HEK293 (cell line): ENCODE measurements at regions not wholly inside any gene's neighbourhood (a gene's known extent, or its start where the extent isn't known, plus 50 kb on each side); places are given as distances from the start of the nearest gene placed in this dataset.

Experiments
- MEIS1 ChIP-seq: sonication (generic); formaldehyde crosslinking; IDR thresholded peaks from 2 replicates; pipeline ENCODE4 v1.8.1; 2022; ENCODE audit warnings: missing genetic modification reagents, mild to moderate bottlenecking, borderline replicate concordance
- SP7 ChIP-seq: fragments of 450-650 bp; formaldehyde crosslinking; IDR thresholded peaks from 2 replicates; pipeline ENCODE4 v1.5.1; 2016; ENCODE audit warnings: missing biosample characterization, missing genetic modification characterization
- ZNF223 ChIP-seq: fragments of 450-650 bp; formaldehyde crosslinking; IDR thresholded peaks from 2 replicates; pipeline ENCODE4 v1.5.1; 2016; ENCODE audit warnings: missing biosample characterization, missing genetic modification characterization
- ZNF274 ChIP-seq, 2 experiments: fragments of 200-500 bp in 1 of 2; fragments of 450-650 bp in 1 of 2; sonication (Bioruptor generic) in 1 of 2; formaldehyde crosslinking in 1 of 2; IDR thresholded peaks; 2 replicates each; pipeline versions ENCODE4 v1.5.1 to v1.6.1; 2014 to 2016; ENCODE audit warnings: borderline replicate concordance in 1 of 2, inconsistent platforms in 1 of 2, low read length in 1 of 2, missing biosample characterization in 1 of 2, missing genetic modification characterization in 1 of 2
- ZNF549 ChIP-seq: fragments of 450-650 bp; IDR thresholded peaks from 2 replicates; pipeline ENCODE4 v1.5.1; 2018; ENCODE audit warnings: missing biosample characterization, missing genetic modification characterization, mild to moderate bottlenecking, inconsistent platforms, moderate library complexity
- ZNF76 ChIP-seq: fragments of 450-650 bp; formaldehyde crosslinking; IDR thresholded peaks from 2 replicates; pipeline ENCODE4; 2016; ENCODE audit warnings: low read depth, missing biosample characterization, missing genetic modification characterization, borderline replicate concordance
- TF ChIP-seq, protein P1 (sequence below): fragments of 450-650 bp; formaldehyde crosslinking; IDR thresholded peaks from 2 replicates; pipeline ENCODE4 v1.5.1; 2016; ENCODE audit warnings: missing biosample characterization, missing genetic modification characterization
- TF ChIP-seq, protein P2 (sequence below): fragments of 450-650 bp; formaldehyde crosslinking; IDR thresholded peaks from 2 replicates; pipeline ENCODE4 v1.5.1; 2016; ENCODE audit warnings: missing biosample characterization, missing genetic modification characterization
- TF ChIP-seq, protein P3 (sequence below): fragments of 450-650 bp; formaldehyde crosslinking; IDR thresholded peaks from 2 replicates; pipeline ENCODE4 v1.5.1; 2016; ENCODE audit warnings: missing biosample characterization, missing genetic modification characterization
- TF ChIP-seq, protein P4 (sequence below): fragments of 450-650 bp; formaldehyde crosslinking; IDR thresholded peaks from 2 replicates; pipeline ENCODE4 v1.5.1; 2016; ENCODE audit warnings: missing biosample characterization, missing genetic modification characterization, low read depth
- TF ChIP-seq, protein P5 (sequence below): fragments of 450-650 bp; formaldehyde crosslinking; IDR thresholded peaks from 2 replicates; pipeline ENCODE4 v1.5.1; 2016; ENCODE audit warnings: missing biosample characterization, missing genetic modification characterization

DNA sequence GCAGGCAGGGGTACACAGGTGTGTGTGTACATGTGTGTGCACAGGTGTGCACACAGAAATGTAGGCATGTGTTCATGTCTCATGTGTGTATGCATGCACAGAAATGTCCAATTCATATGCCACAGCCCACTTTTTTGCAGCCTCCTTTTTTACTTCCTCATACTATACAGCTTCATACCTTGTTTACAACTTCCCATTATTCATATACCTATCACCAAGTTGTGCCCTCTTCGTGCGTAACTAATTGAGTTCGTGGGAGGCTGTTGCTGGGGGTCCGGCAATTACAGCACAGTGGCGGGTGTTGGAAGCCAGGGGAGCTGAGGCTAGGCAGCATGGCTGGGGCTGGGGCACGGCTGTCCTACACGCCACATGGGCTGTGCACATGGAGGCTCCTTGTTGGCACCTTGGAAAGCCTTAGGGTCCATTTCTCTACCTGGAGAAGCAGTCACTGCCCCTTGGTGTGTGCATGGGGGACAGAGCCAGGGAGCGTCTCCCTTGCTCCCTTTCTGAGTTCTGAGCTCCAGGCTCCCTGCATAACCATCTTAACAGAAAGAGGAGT is 266.7 kb downstream of the ENGASE start:
- TF ChIP-seq ZNF549, result no peak
- TF ChIP-seq, protein P1, sequence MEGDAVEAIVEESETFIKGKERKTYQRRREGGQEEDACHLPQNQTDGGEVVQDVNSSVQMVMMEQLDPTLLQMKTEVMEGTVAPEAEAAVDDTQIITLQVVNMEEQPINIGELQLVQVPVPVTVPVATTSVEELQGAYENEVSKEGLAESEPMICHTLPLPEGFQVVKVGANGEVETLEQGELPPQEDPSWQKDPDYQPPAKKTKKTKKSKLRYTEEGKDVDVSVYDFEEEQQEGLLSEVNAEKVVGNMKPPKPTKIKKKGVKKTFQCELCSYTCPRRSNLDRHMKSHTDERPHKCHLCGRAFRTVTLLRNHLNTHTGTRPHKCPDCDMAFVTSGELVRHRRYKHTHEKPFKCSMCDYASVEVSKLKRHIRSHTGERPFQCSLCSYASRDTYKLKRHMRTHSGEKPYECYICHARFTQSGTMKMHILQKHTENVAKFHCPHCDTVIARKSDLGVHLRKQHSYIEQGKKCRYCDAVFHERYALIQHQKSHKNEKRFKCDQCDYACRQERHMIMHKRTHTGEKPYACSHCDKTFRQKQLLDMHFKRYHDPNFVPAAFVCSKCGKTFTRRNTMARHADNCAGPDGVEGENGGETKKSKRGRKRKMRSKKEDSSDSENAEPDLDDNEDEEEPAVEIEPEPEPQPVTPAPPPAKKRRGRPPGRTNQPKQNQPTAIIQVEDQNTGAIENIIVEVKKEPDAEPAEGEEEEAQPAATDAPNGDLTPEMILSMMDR (tag by site-specific recombination), result no peak
- TF ChIP-seq SP7, result no peak
- TF ChIP-seq, protein P2, sequence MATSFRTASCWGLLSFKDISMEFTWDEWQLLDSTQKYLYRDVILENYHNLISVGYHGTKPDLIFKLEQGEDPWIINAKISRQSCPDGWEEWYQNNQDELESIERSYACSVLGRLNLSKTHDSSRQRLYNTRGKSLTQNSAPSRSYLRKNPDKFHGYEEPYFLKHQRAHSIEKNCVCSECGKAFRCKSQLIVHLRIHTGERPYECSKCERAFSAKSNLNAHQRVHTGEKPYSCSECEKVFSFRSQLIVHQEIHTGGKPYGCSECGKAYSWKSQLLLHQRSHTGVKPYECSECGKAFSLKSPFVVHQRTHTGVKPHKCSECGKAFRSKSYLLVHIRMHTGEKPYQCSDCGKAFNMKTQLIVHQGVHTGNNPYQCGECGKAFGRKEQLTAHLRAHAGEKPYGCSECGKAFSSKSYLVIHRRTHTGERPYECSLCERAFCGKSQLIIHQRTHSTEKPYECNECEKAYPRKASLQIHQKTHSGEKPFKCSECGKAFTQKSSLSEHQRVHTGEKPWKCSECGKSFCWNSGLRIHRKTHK (tag by site-specific recombination), result no peak
- TF ChIP-seq, protein P3, sequence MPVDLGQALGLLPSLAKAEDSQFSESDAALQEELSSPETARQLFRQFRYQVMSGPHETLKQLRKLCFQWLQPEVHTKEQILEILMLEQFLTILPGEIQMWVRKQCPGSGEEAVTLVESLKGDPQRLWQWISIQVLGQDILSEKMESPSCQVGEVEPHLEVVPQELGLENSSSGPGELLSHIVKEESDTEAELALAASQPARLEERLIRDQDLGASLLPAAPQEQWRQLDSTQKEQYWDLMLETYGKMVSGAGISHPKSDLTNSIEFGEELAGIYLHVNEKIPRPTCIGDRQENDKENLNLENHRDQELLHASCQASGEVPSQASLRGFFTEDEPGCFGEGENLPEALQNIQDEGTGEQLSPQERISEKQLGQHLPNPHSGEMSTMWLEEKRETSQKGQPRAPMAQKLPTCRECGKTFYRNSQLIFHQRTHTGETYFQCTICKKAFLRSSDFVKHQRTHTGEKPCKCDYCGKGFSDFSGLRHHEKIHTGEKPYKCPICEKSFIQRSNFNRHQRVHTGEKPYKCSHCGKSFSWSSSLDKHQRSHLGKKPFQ (tag by site-specific recombination), result no peak
- TF ChIP-seq ZNF274 (IDR thresholded peaks at IDR 0.05; ENCODE audit: low read length), result no peak
- no peak for TF ChIP-seq ZNF274 (tag by site-specific recombination; IDR thresholded peaks at IDR 0.05; ENCODE audit: borderline replicate concordance)
- no peak for TF ChIP-seq ZNF76 (tag by site-specific recombination)
- no peak for TF ChIP-seq ZNF223 (tag by site-specific recombination)
- no peak for TF ChIP-seq MEIS1 (CRISPR knock-in tag)
- TF ChIP-seq, protein P4, sequence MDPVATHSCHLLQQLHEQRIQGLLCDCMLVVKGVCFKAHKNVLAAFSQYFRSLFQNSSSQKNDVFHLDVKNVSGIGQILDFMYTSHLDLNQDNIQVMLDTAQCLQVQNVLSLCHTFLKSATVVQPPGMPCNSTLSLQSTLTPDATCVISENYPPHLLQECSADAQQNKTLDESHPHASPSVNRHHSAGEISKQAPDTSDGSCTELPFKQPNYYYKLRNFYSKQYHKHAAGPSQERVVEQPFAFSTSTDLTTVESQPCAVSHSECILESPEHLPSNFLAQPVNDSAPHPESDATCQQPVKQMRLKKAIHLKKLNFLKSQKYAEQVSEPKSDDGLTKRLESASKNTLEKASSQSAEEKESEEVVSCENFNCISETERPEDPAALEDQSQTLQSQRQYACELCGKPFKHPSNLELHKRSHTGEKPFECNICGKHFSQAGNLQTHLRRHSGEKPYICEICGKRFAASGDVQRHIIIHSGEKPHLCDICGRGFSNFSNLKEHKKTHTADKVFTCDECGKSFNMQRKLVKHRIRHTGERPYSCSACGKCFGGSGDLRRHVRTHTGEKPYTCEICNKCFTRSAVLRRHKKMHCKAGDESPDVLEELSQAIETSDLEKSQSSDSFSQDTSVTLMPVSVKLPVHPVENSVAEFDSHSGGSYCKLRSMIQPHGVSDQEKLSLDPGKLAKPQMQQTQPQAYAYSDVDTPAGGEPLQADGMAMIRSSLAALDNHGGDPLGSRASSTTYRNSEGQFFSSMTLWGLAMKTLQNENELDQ (tag by site-specific recombination), result no peak
- TF ChIP-seq, protein P5, sequence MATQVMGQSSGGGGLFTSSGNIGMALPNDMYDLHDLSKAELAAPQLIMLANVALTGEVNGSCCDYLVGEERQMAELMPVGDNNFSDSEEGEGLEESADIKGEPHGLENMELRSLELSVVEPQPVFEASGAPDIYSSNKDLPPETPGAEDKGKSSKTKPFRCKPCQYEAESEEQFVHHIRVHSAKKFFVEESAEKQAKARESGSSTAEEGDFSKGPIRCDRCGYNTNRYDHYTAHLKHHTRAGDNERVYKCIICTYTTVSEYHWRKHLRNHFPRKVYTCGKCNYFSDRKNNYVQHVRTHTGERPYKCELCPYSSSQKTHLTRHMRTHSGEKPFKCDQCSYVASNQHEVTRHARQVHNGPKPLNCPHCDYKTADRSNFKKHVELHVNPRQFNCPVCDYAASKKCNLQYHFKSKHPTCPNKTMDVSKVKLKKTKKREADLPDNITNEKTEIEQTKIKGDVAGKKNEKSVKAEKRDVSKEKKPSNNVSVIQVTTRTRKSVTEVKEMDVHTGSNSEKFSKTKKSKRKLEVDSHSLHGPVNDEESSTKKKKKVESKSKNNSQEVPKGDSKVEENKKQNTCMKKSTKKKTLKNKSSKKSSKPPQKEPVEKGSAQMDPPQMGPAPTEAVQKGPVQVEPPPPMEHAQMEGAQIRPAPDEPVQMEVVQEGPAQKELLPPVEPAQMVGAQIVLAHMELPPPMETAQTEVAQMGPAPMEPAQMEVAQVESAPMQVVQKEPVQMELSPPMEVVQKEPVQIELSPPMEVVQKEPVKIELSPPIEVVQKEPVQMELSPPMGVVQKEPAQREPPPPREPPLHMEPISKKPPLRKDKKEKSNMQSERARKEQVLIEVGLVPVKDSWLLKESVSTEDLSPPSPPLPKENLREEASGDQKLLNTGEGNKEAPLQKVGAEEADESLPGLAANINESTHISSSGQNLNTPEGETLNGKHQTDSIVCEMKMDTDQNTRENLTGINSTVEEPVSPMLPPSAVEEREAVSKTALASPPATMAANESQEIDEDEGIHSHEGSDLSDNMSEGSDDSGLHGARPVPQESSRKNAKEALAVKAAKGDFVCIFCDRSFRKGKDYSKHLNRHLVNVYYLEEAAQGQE (tag by site-specific recombination), result no peak
